GM12878 (cell line): ENCODE measurements at regions not wholly inside any gene's neighbourhood (a gene's known extent, or its start where the extent isn't known, plus 50 kb on each side); places are given as distances from the start of the nearest gene placed in this dataset.

ENCODE experiments used
- ATAC-seq: fragments of 200-7000 bp; cut with Tn5 transposase; 3 replicates; pipeline ENCODE4 v1.9.1; 2020; ENCODE audit warnings: mild to moderate bottlenecking, moderate library complexity
- BruUV-seq: library from RNA; stranded (reverse); fragments of 400-500 nt; replicated peaks from 2 replicates; lab custom pipeline; 2021; lab: Mats Ljungman, UMichigan
- CTCF ChIA-PET: fragments of 300-600 bp; sonication (Branson Sonifier 250); formaldehyde crosslinking; extraction: SDS; loops from one replicate; lab custom pipeline; 2021; ENCODE audit warnings: inconsistent platforms; lab: Yijun Ruan, JAX
- POLR2A ChIA-PET: fragments of 350-600 bp; formaldehyde crosslinking; extraction: SDS; loops from one replicate; lab custom pipeline; 2021; ENCODE audit warnings: inconsistent platforms; lab: Charles Lee
- RAD21 ChIA-PET: fragments of 300-600 bp; sonication (Branson Sonifier 250); formaldehyde crosslinking; loops from one replicate; lab custom pipeline; 2023; ENCODE audit warnings: antibody characterized with exemption; ENCODE audit not compliant: unreplicated experiment; lab: Charles Lee
- SMC1A ChIA-PET: fragments of 300-600 bp; sonication (Branson Sonifier 250); formaldehyde crosslinking; loops from one replicate; lab custom pipeline; 2023; ENCODE audit not compliant: unreplicated experiment, uncharacterized antibody; lab: Charles Lee
- DNase-seq: peaks from one replicate; pipeline ENCODE4 v3.0.0-alpha.2; 2011; ENCODE audit warnings: low read depth, low spot score
- FAIRE-seq: peaks from 3 replicates; lab custom pipeline; 2011; peaks lifted over from hg19 to GRCh38; lab: Jason Lieb, UNC
- H2AFZ ChIP-seq: 2 replicates; pipeline ENCODE4 v1.6.0; 2011; ENCODE audit warnings: low read depth, low read length, control low read depth; ENCODE audit not compliant: control insufficient read depth
- H3K27ac ChIP-seq: 2 replicates; pipeline ENCODE4 v1.5.1; 2011; ENCODE audit warnings: control low read depth; ENCODE audit not compliant: control insufficient read depth, insufficient read depth
- H3K27me3 ChIP-seq, 2 experiments: replicated peaks in 1 of 2; 2 replicates each; pipeline versions ENCODE4 v1.6.0 to v1.6.1; 2011; ENCODE audit warnings: low read length in 1 of 2; ENCODE audit not compliant: control insufficient read depth in 2 of 2, insufficient read depth in 2 of 2
- H3K36me3 ChIP-seq, 2 experiments: 2 replicates each; pipeline ENCODE4 v1.5.1; 2011; ENCODE audit warnings: low read length in 1 of 2; ENCODE audit not compliant: control insufficient read depth in 2 of 2, insufficient read depth in 2 of 2
- H3K4me1 ChIP-seq: 2 replicates; pipeline ENCODE4 v1.6.1; 2011; ENCODE audit warnings: mild to moderate bottlenecking, low read length, moderate library complexity, mixed read lengths; ENCODE audit not compliant: control insufficient read depth, insufficient read depth
- H3K4me2 ChIP-seq: 2 replicates; pipeline ENCODE4 v1.6.0; 2011; ENCODE audit warnings: control low read depth; ENCODE audit not compliant: control insufficient read depth, insufficient read depth
- H3K4me3 ChIP-seq: fragments of 200-600 bp; sonication (generic); 2 replicates; pipeline ENCODE4 v1.5.1; 2016
- H3K79me2 ChIP-seq: 2 replicates; pipeline ENCODE4 v1.6.0; 2011; ENCODE audit warnings: low read length; ENCODE audit not compliant: control insufficient read depth, insufficient read depth
- H3K9ac ChIP-seq: 2 replicates; pipeline ENCODE4 v1.8.0; 2011; ENCODE audit warnings: low read length, control low read depth, mixed read lengths; ENCODE audit not compliant: control insufficient read depth, insufficient read depth
- H3K9me3 ChIP-seq: replicated peaks from 3 replicates; pipeline ENCODE4 v1.5.1; 2011; ENCODE audit warnings: mild to moderate bottlenecking, low read length; ENCODE audit not compliant: control insufficient read depth, insufficient read depth
- H4K20me1 ChIP-seq: 2 replicates; pipeline ENCODE4 v1.6.0; 2011; ENCODE audit not compliant: control insufficient read depth, insufficient read depth
- ESRRA ChIP-seq: IDR thresholded peaks from 2 replicates; pipeline ENCODE4 v1.6.1; 2012; ENCODE audit warnings: mild to moderate bottlenecking, low read length, improper control_type of control experiment
- NFYB ChIP-seq: IDR thresholded peaks from 2 replicates; pipeline ENCODE4 v1.6.1; 2011; ENCODE audit warnings: low read depth, mild to moderate bottlenecking, low read length, improper control_type of control experiment, moderate library complexity; ENCODE audit not compliant: insufficient read depth
- PAX5 ChIP-seq: IDR thresholded peaks from 2 replicates; pipeline ENCODE4 v1.6.1; 2011; ENCODE audit warnings: low read depth, low read length, borderline replicate concordance
- RAD51 ChIP-seq: fragments of 450-650 bp; IDR thresholded peaks from 2 replicates; pipeline ENCODE4 v1.6.1; 2016; ENCODE audit warnings: moderate library complexity, mild to moderate bottlenecking, inconsistent platforms
- RBBP5 ChIP-seq: fragments of 200-600 bp; sonication (generic); conservative IDR thresholded peaks from 2 replicates; pipeline ENCODE4 v1.6.1; 2016
- STAT3 ChIP-seq: IDR thresholded peaks from 2 replicates; pipeline ENCODE4 v1.6.1; 2011; ENCODE audit warnings: low read depth, low read length, improper control_type of control experiment
- WGBS: methylation state at CpG from one replicate; pipeline ENCODE4 v1.1.6; 2016; ENCODE audit warnings: low lambda C conversion rate; ENCODE audit not compliant: insufficient replicate concordance, insufficient coverage; ENCODE audit errors: missing lambda C conversion rate; 5-methylcytosine and 5-hydroxymethylcytosine counted together
- in situ Hi-C: fragments of 300-500 bp; cut with MboI; formaldehyde crosslinking; loops from 9 replicates; pipeline ENCODE4 v1.14.3; 2018; ENCODE audit warnings: mixed read lengths
- intact Hi-C: fragments of 100-400 bp; cut with micrococcal nuclease; formaldehyde crosslinking; loops from one replicate; pipeline ENCODE4 v1.14.2; 2022; ENCODE audit not compliant: unreplicated experiment
- TF ChIP-seq, protein P1 (sequence below): IDR thresholded peaks from 2 replicates; pipeline ENCODE4 v1.6.1; 2012; ENCODE audit warnings: low read depth, low read length, improper control_type of control experiment

DNA sequence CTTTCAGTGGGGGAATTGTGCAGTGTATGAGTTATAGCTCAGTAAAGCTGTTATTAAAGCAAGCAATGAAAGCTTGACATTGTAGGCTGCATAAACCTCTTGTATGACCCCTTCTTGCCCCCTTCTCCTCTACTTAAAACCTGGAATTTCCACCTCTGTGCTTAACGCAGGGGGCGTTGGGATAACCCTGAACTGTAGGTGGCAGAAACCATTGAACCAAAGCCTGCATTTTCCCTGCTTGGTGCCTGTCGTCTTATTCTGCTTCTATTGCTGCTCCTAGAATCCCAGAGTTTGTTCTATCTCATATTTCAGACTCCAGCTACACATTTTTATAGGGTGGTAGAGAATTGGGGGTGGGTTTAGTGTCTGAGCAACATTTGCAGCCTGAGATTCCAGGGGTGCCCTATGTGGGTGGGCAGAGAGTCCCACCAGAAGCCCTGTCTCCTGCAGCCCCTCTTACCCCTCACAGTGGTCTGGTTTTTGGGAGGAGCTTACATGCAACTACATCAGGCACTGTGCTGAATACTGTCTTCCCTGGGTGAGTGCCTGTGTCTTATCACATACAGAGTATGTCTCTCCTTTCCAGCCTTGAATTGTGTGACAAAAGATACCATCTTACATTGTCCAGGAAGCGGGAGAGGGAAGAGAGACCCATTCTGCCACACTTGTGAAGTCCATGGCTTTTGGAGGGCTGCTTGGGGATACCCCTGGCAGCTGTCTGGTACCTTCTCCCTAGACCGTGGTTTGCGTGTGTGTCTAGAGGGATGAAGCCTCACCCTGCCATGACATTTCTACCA, 407.7 kb upstream of the EEF2KMT start:
- WGBS, result 38% methylated on average over 6 of the region's 6 CpGs
- no peaks in the 10 kb centered on the region for H3K36me3 ChIP-seq
- in situ Hi-C loops (no loop called here), intact Hi-C loops (loop anchor here (10.0 kb wide), 1 partner anchor 110 kb away; no protein-coding TSS in a partner anchor)
- TF ChIP-seq RAD51 (no peak), NFYB (no peak), ESRRA (no peak), RBBP5 (no peak), PAX5 (no peak), STAT3 (no peak)
- TF ChIP-seq, protein P1, sequence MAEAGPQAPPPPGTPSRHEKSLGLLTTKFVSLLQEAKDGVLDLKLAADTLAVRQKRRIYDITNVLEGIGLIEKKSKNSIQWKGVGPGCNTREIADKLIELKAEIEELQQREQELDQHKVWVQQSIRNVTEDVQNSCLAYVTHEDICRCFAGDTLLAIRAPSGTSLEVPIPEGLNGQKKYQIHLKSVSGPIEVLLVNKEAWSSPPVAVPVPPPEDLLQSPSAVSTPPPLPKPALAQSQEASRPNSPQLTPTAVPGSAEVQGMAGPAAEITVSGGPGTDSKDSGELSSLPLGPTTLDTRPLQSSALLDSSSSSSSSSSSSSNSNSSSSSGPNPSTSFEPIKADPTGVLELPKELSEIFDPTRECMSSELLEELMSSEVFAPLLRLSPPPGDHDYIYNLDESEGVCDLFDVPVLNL, result no peak
- ATAC-seq (no peak), FAIRE-seq (no peak), DNase-seq (no peak)
- SMC1A ChIA-PET, result interaction anchor here (1.0 kb wide), 1 partner anchor 16 kb away, joined by 3 read pairs; no protein-coding TSS in a partner anchor
- POLR2A ChIA-PET, result no interaction called here
- no peaks in the 10 kb centered on the region for H3K9me3 ChIP-seq
- no peak overlapping the region for H3K9ac ChIP-seq
- no peak overlapping the region for H3K27ac ChIP-seq
- H3K4me1 ChIP-seq, result no peaks in the 10 kb centered on the region
- H3K4me3 ChIP-seq, result no peak overlapping the region
- CTCF ChIA-PET, result interaction anchor here (1.2 kb wide), 1 partner anchor 110 kb away, joined by 6 read pairs; no protein-coding TSS in a partner anchor
- no peak overlapping the region for H3K4me2 ChIP-seq
- H3K27me3 ChIP-seq, result no peaks in the 10 kb centered on the region
- H2AFZ ChIP-seq, result no peak overlapping the region
- RAD21 ChIA-PET, result no interaction called here
- BruUV-seq, result no TSS peak
- no peaks in the 10 kb centered on the region for H3K79me2 ChIP-seq
- H4K20me1 ChIP-seq, result no peaks in the 10 kb centered on the region
